G401.6 (cell line): ENCODE measurements at regions not wholly inside any gene's neighbourhood (a gene's known extent, or its start where the extent isn't known, plus 50 kb on each side); places are given as distances from the start of the nearest gene placed in this dataset.
"Not testable (repeated sequence)": the region's sequence is repeated elsewhere in the genome, so short reads cannot be mapped to it uniquely, and the experiment has no call there.

Experiments used
- FAIRE-seq: peaks from 2 replicates; lab custom pipeline; 2012; peaks lifted over from hg19 to GRCh38; lab: Jason Lieb, UNC

DNA sequence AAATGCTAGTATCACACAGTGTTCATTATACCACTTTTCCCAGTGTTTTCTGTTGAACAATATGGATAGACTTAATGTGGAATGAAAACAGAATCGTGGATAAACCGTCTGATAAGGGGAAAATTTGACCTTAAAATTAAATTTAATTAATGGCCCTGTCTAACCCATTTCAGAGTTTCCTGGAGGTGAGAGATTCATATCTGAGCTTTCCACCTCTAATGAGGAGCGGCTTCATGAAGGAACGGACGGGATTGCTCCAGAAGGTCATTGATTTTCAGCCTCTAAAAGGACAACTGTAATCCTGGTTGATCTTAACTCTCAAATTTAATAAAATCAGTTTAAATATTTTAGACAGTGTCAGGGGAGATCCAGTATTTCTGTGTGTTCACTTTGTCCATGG lies 874.9 kb downstream of the GRID1 start:
- no peak for FAIRE-seq

DNA sequence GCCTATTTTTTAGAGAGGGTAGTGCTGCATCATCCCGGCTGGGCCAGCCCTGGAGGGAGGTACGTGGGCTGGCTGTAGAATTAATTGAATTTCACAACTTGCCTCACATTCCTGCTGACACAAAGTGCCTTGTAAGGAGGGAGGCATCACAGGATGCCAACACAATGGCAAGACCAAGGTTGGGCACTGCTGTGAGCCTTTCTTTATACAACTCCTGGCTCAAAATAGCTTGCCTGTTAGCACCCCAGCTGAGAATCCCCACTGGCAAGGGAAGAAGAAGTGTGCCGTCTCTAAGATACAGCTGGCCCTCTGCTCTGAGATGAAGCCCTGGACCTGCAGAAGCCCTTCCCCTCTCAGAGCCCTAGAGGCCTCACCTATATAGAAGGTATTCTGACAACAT lies 873.9 kb downstream of the GRID1 start:
- FAIRE-seq = no peak

DNA sequence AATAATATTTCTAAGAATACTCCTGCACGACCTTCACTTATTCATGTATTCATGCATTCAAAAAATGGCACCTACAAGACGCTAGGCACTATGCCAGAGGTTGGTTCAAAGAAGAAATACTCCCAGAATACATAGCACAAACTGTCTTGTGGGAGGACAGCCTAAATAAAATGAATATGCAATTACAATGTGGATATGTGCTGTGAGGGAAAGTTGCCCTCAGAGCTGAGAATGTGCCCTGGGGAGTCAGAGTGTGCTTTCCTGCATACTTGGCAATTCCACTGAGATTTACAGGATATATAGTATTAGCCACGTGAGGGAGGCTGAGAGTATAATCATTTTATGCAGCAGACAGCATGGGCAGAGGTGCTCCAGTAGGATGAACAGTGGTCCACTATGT lies 872.9 kb downstream of the GRID1 start:
- FAIRE-seq = no peak

DNA sequence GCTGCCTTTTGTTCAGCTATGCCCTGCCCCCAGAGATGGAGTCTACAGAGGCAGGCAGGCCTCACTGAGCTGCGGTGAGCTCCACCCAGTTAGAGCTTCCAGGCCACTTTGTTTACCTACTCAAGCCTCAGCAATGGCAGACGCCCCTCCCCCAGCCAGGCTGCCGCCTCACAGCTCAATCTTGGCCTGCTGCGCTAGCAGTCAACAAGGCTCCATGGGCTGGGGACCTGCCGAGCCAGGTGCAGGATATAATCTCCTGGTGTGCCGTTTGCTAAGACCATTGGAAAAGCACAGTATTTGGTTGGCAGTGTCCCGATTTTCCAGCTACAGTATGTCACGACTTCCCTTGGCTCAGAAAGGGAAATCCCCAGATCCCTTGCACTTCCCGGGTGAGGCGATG lies 862.0 kb downstream of the GRID1 start:
- not testable (repeated sequence) for FAIRE-seq

DNA sequence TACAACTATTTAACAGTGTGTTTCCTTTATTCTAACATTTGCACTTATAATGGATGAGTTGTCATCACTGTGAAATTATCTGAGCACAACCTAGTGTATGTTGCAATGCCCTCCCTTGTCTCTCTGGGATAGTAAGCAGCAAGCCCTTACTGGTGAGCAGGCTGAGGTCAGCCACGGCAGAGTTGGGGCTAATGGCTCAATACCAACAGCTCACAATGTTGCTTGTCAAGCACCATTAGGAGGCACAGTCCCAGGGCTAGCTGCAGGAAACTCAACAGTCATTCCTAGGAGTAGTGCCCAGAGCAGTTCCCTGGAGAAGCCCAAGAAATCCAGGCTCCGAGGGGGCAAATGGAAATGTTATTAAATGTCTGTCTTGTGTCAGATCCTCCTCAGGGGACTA lies 858.4 kb downstream of the GRID1 start:
- no peak for FAIRE-seq

DNA sequence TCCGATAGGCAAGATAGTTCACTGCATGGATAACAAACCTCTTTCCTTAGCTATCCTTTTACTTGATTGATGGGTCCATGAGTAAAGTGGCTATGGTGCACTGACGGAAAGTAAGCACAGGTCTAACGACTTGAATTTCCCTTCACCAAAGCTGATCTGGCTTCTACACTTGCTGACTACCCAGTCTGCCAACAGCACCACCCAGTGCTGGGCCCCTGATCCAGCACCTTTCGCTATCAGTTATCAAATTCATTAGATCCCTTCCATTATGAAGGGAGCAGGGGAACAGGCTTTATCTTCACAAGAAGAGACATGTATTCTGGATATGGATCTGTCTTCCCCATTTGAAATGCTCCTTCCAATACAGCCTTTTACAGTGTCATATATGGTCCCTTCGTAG lies 855.9 kb downstream of the GRID1 start:
- no peak for FAIRE-seq

DNA sequence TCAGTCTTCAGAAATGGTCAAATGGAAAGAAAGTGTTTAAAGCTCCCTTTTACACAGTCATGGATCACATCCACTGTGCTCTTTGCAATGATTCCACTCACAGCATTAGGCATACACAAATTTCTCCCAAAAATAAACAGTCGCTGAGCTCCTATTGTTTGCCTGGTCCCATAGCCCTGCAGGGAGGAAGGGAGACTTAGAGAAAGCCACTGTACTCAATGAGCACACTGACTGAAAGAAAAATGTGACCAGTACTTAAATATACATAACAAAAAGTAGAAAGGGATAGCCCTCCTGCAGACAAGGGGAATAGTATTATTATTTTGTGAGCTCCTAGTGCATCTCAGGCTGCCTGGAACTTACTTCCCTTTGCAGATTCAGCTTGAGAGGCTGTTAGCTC lies 853.2 kb downstream of the GRID1 start:
- FAIRE-seq = no peak

DNA sequence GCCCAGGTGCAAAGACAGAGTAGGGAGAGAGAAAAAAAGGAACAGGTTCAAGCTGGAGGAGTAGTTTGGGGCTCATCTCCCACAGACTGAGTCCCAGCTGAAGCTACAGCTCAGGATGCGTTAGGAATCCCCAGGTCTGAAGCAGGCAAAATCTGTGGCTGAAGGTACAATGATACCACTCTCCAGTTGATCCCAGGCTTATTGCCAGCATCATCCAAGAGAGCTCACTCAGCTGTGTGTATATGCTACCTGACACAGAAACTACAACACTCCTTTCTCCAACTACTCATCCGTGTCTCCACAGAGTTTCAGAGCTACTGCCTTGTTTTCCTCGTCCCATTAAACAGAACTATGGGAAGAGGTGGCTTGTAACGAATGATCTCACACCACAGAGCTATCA lies 851.3 kb downstream of the GRID1 start:
- FAIRE-seq = no peak

DNA sequence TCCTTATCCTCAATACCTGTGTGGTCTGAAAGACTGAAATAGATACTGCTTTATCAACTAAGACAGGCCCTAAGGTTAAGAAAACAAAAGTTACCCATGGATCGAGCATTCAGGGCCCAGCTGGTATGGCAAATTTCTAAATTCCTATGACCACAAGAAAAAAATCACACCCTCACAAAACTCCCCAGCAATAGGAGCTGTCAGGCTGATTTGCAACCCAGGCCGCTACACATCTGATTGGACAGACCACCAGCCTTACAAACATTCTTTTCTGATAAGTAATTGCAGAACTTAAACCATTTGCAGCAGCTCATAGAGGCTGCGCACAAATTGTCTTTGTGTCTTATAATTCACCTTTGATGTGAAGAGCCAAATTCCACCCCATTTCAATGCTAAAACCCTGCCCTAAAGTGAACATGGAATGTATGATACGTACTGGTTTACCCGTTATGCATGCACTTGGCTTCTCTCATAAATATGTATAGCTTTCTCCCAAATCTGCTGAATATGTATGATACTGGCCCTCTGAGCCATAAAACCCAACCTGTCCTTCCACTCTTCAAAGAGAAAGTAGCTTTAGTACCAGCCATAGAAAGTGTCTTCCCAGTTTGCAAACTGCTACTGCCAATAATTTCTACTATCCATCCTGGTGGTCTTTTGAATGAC lies 842.5 kb downstream of the GRID1 start:
- no peak for FAIRE-seq

DNA sequence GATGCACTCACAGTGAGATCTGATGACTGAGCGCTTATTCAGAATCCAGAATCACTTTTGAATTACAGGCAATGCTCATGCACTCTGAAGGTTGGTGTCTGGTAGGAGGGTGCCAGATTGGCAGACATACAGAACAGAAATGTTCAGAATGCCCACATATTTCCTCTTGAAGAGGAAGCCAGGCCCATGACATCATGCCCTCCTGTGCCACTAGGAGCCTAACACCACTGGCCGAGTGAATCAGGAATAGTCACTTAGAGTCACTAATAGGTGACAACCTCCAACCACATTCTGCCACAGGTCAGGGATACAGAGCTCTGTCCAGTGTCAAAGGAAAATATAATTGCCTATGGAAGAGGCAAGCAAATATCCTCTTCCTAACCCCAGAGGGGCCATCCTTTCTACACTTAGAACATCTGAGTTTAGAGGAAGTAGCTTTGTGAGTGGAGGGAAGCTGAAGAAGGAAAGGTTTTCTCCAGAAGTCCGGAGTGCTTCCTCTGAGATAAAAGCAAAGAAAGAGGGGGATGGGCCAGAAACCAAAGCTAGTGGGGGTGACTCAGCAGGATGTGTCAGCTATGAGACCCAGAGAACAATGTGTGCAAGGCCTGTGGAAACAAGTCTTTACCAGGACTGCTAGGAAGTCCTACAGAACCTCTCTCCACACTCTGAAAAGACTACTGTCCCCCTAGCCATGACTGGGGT lies 838.8 kb downstream of the GRID1 start:
- FAIRE-seq = no peak

DNA sequence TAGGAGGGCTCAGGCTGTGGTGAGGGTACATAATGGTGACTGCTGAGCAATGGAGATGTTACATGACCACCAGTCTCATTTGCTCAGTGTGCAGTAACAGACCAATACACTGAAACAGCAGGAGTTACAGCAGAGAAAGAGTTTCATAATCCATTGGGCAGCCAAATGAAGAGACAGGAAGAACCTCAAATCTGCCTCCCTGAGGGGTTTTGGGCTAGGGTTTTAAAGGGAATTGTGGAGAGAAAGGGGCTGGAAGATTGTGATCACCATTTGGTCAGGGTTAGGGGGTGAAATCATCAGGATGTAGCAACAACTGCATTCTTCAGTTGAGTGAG lies 838.3 kb downstream of the GRID1 start:
- FAIRE-seq = no peak

DNA sequence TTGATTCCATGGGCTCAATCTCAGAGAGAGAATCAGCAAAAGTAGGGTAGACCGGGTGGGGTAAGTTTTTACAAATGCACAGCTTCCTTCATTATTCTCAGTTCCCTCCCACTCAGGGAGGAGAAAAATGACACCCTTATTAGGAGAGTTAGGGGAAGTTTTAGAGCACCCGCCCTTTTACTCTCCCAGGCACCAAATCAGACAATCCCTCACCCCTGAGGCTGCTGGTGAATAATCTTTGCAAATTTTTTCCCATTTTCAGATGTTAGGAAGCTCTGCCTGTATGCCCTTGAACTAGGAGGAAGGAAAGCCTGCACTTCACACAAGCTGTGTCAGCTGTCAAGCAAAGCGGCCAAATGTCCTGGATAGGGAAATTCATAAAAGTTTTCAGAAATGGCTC lies 834.9 kb downstream of the GRID1 start:
- no peak for FAIRE-seq

DNA sequence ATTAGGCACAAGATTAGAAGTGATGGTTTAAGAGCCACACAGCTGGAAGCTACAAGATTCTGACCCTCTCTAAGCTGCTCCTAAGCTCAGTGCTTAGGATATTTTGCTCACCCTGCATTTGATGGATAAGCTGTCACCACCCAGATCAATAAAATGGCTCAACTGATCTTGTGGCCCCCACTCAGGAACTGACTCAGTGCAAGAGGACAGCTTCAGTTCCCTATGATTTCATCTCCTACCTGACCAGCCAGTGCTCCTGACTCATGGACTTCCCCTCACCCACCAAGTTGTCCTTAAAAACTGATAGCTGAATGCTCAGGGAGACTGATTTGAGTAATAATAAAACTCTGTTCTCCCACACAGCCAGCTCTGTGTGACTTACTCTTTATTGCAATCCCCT lies 833.8 kb downstream of the GRID1 start:
- FAIRE-seq = no peak

DNA sequence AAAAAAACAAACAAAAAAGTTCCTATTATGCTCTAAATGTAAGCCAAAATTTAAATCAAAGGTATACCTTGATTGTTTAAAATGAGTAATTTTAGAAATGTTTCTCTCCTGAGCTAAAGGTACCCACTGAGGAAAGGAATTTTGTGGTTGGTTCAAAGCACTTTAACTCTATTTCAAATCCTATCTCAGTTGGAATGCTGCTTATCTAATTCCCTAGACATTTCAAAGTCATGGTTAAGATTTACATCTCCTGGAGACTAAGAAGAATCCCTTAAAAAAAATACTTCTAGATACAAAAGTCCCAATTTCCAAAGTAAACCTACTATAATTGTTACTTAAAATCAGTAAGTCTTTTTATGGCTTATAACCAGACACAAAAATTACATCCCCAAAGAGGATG lies 830.7 kb downstream of the GRID1 start:
- no peak for FAIRE-seq

DNA sequence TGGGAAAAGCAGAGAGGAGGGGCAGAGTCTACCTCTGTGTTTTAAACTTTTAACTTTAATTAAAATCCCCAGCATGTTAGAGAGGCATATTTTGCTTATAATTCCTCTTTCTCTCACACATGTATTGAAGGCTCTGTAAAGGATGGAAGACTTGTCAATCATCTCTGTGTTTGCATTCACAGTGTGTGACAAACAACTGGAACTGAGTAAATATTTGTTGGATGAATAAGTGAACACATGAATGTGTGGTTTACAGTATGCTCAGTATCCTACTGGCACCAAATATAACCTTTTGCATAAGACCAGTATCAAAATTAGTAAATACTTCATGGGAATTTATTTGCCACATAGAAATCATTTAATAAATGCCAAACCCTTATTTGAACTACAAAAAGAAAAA lies 829.0 kb downstream of the GRID1 start:
- FAIRE-seq = no peak

DNA sequence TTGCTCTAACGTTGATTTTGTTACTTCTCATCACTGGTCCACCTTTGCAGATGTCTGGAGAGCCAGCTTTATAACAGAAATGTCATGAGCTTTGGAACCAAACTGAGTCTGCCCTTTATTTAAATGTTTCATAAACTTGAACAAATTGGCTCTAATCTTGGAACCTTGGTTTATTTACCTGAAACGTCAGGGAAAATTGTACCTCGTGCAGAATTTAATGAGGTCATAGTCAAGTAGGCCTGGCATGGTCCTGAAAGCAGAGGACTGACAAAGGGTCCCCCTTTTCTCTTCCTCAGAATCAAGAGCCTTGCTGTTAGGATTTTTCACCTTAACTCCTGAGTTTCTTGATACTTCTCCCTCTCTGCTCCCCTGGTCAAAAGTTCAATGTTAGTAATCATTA lies 828.0 kb downstream of the GRID1 start:
- no peak for FAIRE-seq

DNA sequence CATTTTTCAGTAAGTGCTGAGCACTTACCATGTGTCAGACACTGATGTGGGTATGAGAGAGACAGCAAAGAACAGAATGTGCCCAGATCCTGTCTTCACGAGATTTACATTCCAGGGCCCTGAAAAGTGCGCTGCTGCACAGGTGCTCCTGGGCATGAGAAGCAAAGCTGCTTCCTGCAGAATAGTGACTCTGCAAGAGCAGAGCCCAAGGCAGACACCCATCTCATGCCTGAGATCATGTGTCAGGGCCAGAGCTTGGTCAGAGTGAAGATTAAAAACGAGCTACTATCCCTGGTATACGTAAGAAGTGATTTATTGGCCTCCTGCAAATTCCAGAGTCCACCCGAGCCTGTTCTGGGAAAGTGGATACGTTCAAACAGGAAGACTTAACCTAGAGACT lies 824.4 kb downstream of the GRID1 start:
- FAIRE-seq = no peak

DNA sequence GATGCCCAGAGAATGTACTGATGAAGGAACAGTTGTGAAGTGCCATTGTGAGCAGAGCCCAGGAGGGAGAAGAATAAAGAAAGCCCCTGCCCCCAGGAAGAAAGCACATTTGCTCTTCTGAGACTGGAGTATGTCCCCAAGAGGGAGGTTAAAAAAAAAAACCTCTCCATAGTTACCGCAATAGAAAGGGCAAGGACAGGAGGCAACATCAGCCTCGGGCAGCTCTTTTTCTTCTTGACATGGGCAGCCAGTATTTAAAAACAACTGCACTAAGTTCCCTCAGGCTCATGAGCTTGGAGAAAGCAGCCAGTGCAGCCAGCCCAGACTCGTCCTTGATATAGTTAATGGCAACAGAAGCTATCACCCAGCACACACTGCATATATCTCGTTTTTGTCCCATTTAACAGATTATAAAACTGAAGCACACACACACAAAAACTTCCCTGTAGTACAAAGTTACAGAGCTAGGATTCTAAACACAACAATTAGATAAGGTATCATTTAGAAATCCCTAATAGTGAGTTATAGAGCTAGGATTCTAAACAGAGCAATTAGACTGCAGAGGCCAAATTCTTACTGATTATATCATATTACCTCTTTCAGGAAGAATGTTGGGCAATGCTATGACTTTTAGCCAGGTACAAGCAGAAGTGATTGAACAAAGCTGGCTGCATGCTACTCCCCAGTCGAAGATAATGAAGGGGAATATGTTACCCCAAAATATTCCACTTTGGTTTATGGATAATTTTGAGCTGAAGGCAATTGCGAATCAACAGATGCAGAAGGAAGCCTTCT lies 823.5 kb downstream of the GRID1 start:
- no peak for FAIRE-seq

DNA sequence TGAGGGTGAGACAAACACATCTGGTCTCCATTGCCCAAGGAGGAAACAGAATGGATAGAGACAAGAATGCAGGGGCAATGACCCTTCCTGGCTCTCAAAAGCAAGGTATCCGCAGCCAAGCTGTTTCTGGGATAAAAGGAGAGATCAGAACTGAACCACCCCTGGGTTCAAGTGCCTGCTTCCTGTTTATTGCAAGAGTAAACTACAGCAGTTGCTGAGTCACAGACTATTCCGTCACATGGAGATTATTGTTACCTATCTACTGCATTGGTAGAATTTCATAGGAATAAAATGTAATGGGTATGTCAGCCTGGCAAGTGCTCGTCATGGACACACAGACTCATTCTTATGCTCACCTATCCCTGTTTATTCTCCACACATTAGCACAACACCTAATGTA lies 821.6 kb downstream of the GRID1 start:
- no peak for FAIRE-seq

DNA sequence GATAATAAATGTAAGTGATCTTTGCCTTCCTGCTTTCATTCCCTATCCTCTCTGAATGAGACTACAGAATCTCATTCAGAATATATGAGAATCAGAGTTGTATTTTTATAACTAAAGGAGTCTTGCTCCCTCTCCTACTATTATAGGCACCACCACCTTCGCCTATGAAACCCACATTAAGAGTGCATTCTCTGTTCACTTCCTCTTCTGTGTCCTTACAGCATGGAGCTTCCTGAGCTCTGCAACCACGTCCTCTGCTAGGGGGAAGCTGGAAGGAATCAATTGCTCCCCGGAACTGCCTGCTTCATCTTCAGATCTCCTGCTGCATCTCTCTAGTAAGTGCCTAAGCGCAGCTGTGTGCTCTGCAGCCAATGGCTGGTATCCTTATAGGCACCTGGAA lies 820.7 kb downstream of the GRID1 start:
- no peak for FAIRE-seq

DNA sequence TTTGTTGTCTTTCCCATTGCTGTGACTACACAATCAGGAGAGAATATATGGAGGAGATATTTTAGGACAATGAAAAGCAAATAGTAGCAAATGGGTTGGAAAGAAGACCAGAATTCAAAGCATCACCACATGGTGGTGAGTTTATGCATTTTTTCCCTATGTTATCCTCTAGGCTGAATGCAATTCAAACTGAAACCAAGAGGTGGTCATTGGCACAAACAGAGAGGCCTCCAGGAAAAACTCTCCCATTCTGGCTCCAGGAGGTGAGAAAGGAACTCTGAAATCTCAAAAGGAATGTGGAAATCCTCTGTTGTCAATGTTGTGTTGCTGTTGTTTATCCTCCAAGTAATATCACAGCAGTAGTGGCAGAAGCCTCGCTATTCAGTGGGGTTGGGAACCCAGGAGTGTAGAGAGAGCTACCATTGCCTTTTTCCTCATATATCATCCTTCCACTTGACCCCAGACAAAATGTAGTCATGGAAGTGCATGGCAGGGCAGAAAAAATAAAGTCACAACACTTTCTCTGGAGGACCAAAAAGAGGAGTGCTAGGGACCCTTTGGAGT lies 819.1 kb downstream of the GRID1 start:
- FAIRE-seq = no peak

DNA sequence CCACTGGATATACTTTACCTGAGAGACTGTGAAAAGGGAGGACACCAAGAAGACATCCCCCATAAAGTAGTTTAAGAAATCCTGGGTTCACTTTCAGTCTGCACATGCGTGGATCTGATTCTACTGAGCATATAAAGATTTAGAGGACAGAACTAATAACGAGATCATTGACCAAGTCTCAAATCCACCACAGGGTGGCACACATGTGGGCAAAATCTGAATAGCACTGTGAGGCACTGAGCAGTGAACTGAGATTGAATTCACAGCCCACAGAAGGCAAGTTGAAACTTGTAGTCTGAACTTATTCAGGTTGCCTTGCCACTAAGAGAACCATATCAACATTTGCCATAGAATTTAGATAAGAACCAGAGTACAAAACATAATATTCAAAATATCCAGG lies 818.6 kb downstream of the GRID1 start:
- FAIRE-seq = no peak
